GM23338 (cell line): ENCODE measurements at regions not wholly inside any gene's neighbourhood (a gene's known extent, or its start where the extent isn't known, plus 50 kb on each side); places are given as distances from the start of the nearest gene placed in this dataset.

ENCODE experiments used
- ATAC-seq: fragments of 200-7000 bp; cut with Tn5 transposase; 3 replicates; pipeline ENCODE4 v1.9.1; 2020
- DNase-seq: peaks from one replicate; pipeline ENCODE4 v3.0.0-alpha.2; 2015; ENCODE audit warnings: low spot score
- H2AFZ ChIP-seq: fragments of 200-600 bp; sonication (generic); 2 replicates; pipeline ENCODE4 v1.8.0; 2016; ENCODE audit warnings: antibody characterized with exemption, mild to moderate bottlenecking, moderate library complexity
- H3F3A ChIP-seq: fragments of 200-600 bp; sonication (generic); replicated peaks from 2 replicates; pipeline ENCODE4 v1.8.0; 2017; ENCODE audit warnings: antibody characterized with exemption, mixed run types, low read depth
- H3K27ac ChIP-seq: fragments of 200-600 bp; sonication (generic); 2 replicates; pipeline ENCODE4 v1.6.1; 2016; ENCODE audit warnings: low read depth
- H3K27me3 ChIP-seq: fragments of 200-600 bp; sonication (generic); 2 replicates; pipeline ENCODE4 v1.8.0; 2016; ENCODE audit warnings: mild to moderate bottlenecking, mixed run types, moderate library complexity; ENCODE audit not compliant: insufficient read depth
- H3K36me3 ChIP-seq: fragments of 200-600 bp; sonication (generic); 2 replicates; pipeline ENCODE4 v1.8.0; 2016; ENCODE audit warnings: mild to moderate bottlenecking; ENCODE audit not compliant: insufficient read depth
- H3K4me1 ChIP-seq: fragments of 200-600 bp; sonication (generic); 2 replicates; pipeline ENCODE4 v1.8.0; 2016; ENCODE audit warnings: mild to moderate bottlenecking, moderate library complexity; ENCODE audit not compliant: insufficient read depth
- H3K4me2 ChIP-seq: fragments of 200-600 bp; sonication (generic); 2 replicates; pipeline ENCODE4 v1.7.1; 2017; ENCODE audit warnings: mixed run types
- H3K4me3 ChIP-seq: fragments of 200-600 bp; sonication (generic); 2 replicates; pipeline ENCODE4 v1.6.1; 2016; ENCODE audit warnings: mixed run types
- H3K79me2 ChIP-seq: fragments of 200-600 bp; sonication (generic); replicated peaks from 2 replicates; pipeline ENCODE4 v1.8.0; 2017; ENCODE audit warnings: mild to moderate bottlenecking; ENCODE audit not compliant: insufficient read depth
- H3K9me2 ChIP-seq: fragments of 200-600 bp; sonication (generic); 2 replicates; pipeline ENCODE4 v1.8.0; 2017; ENCODE audit not compliant: insufficient read depth
- H4K20me1 ChIP-seq: fragments of 200-600 bp; sonication (generic); replicated peaks from 2 replicates; pipeline ENCODE4 v1.8.0; 2017; ENCODE audit warnings: mild to moderate bottlenecking; ENCODE audit not compliant: insufficient read depth
- H3K27ac Mint-ChIP-seq: 2 replicates; pipeline ENCODE4 v1.8.0; 2020; ENCODE audit warnings: inconsistent platforms, mild to moderate bottlenecking, moderate library complexity, mixed read lengths
- H3K27me3 Mint-ChIP-seq: 3 replicates; pipeline ENCODE4 v1.8.0; 2022; ENCODE audit warnings: low read depth, mild to moderate bottlenecking, moderate library complexity, mixed read lengths, inconsistent platforms; ENCODE audit not compliant: insufficient read depth, poor library complexity
- H3K36me3 Mint-ChIP-seq: 3 replicates; pipeline ENCODE4 v1.8.0; 2021; ENCODE audit warnings: low read depth, mild to moderate bottlenecking, inconsistent platforms, moderate library complexity, mixed read lengths
- H3K4me1 Mint-ChIP-seq: 3 replicates; pipeline ENCODE4 v1.8.0; 2020; ENCODE audit warnings: mild to moderate bottlenecking, inconsistent platforms, mixed read lengths
- H3K4me3 Mint-ChIP-seq: 3 replicates; pipeline ENCODE4 v1.8.0; 2021; ENCODE audit warnings: moderate library complexity, mild to moderate bottlenecking, inconsistent platforms, mixed read lengths
- H3K9me3 Mint-ChIP-seq: 3 replicates; pipeline ENCODE4 v1.8.0; 2020; ENCODE audit warnings: moderate library complexity, mild to moderate bottlenecking, inconsistent platforms, mixed read lengths
- EZH2phosphoT487 ChIP-seq: fragments of 200-600 bp; sonication (generic); IDR thresholded peaks from one replicate; pipeline ENCODE4 v1.8.1; 2018; ENCODE audit warnings: antibody characterized with exemption; ENCODE audit not compliant: unreplicated experiment
- NANOG ChIP-seq: IDR thresholded peaks from 2 replicates; pipeline ENCODE4 v1.6.1; 2016; ENCODE audit warnings: antibody characterized with exemption, borderline replicate concordance
- POLR2AphosphoS5 ChIP-seq: IDR thresholded peaks from 2 replicates; pipeline ENCODE4 v1.6.1; 2016; ENCODE audit warnings: antibody characterized with exemption, low read depth
- STAT1 ChIP-seq: IDR thresholded peaks from one replicate; pipeline ENCODE4 v1.6.1; 2016; ENCODE audit warnings: antibody characterized with exemption; ENCODE audit not compliant: unreplicated experiment
- TF ChIP-seq, protein P1 (sequence below): fragments of 250-450 bp; sonication (Bioruptor Pico); IDR thresholded peaks from 2 replicates; pipeline ENCODE4 v1.5.0; 2020; ENCODE audit warnings: mild to moderate bottlenecking, moderate library complexity

DNA sequence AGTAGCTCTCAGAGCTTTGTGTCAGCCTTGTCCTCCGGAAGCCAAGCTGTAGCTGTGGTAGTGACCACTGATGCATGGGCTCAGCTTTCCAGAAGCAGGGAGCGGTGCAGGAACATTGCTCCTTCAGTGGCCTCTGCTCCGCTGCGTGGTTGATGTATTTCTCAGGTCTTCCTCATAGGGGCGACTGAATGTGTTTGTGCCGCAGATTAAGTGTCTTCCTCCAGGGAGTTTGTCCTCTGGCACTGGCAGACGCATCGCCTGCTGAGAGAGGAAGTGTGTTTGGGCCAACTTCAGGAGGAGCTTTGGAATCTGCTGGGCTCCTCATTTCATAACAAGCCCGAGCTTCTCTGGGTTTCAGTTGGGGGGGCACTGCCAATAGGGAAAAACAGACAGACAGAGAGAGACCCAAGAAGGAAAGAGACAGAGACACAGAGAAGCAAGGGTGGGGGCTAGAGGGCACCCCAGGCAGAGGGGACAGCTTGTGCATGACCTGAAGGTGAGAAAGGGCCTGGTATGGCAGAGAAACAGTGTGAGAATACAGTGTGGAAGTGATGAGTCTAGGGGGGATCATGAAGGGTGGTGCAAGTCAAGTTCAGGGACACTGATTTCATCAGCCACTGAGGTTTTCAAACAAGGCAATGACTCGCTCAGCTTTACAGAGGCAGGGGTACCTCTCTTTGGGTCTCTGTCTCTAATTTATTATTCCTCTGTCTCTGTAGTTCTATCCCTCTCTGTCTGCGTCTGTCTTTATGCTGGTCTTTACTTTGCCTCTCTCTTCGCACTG lies 69.4 kb upstream of the PRIMA1 start (continued):
- TF ChIP-seq, protein P1, sequence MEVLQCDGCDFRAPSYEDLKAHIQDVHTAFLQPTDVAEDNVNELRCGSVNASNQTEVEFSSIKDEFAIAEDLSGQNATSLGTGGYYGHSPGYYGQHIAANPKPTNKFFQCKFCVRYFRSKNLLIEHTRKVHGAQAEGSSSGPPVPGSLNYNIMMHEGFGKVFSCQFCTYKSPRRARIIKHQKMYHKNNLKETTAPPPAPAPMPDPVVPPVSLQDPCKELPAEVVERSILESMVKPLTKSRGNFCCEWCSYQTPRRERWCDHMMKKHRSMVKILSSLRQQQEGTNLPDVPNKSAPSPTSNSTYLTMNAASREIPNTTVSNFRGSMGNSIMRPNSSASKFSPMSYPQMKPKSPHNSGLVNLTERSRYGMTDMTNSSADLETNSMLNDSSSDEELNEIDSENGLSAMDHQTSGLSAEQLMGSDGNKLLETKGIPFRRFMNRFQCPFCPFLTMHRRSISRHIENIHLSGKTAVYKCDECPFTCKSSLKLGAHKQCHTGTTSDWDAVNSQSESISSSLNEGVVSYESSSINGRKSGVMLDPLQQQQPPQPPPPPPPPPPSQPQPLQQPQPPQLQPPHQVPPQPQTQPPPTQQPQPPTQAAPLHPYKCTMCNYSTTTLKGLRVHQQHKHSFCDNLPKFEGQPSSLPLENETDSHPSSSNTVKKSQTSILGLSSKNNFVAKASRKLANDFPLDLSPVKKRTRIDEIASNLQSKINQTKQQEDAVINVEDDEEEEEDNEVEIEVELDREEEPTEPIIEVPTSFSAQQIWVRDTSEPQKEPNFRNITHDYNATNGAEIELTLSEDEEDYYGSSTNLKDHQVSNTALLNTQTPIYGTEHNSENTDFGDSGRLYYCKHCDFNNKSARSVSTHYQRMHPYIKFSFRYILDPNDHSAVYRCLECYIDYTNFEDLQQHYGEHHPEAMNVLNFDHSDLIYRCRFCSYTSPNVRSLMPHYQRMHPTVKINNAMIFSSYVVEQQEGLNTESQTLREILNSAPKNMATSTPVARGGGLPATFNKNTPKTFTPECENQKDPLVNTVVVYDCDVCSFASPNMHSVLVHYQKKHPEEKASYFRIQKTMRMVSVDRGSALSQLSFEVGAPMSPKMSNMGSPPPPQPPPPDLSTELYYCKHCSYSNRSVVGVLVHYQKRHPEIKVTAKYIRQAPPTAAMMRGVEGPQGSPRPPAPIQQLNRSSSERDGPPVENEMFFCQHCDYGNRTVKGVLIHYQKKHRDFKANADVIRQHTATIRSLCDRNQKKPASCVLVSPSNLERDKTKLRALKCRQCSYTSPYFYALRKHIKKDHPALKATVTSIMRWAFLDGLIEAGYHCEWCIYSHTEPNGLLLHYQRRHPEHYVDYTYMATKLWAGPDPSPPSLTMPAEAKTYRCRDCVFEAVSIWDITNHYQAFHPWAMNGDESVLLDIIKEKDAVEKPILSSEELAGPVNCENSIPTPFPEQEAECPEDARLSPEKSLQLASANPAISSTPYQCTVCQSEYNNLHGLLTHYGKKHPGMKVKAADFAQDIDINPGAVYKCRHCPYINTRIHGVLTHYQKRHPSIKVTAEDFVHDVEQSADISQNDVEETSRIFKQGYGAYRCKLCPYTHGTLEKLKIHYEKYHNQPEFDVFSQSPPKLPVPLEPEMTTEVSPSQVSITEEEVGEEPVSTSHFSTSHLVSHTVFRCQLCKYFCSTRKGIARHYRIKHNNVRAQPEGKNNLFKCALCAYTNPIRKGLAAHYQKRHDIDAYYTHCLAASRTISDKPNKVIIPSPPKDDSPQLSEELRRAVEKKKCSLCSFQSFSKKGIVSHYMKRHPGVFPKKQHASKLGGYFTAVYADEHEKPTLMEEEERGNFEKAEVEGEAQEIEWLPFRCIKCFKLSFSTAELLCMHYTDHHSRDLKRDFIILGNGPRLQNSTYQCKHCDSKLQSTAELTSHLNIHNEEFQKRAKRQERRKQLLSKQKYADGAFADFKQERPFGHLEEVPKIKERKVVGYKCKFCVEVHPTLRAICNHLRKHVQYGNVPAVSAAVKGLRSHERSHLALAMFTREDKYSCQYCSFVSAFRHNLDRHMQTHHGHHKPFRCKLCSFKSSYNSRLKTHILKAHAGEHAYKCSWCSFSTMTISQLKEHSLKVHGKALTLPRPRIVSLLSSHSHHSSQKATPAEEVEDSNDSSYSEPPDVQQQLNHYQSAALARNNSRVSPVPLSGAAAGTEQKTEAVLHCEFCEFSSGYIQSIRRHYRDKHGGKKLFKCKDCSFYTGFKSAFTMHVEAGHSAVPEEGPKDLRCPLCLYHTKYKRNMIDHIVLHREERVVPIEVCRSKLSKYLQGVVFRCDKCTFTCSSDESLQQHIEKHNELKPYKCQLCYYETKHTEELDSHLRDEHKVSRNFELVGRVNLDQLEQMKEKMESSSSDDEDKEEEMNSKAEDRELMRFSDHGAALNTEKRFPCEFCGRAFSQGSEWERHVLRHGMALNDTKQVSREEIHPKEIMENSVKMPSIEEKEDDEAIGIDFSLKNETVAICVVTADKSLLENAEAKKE = no peak
- no peak for TF ChIP-seq POLR2AphosphoS5

DNA sequence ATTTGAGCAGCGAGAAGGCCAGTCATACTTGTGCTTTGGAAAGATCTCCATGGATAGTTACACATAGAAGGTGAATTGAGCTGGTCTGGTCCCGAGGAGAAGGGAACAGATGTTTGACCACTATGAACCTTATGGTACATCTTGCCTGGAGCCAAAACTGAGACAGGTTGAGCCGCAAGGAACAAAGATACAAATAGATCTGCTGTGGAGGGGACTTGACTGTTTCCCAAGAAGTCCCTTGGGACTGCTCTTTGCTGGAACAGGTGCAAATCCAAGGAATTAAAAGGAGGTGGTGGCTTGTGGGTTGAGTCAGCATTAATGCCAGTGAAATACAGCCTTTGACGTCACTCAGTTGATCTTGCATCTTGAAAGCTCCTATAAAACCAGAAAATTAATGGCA lies 68.8 kb upstream of the PRIMA1 start:
- Mint-ChIP-seq H3K27me3 (peaks cover 3% of the 10 kb centered on the region), H3K9me3 (no peaks in the 10 kb centered on the region; the same call in 2 of the 3 replicates), H3K36me3 (no peaks in the 10 kb centered on the region), H3K4me1 (peaks cover 8% of the 10 kb centered on the region), H3K4me3 (no peak overlapping the region), H3K27ac (no peak overlapping the region)
- Histone ChIP-seq H3K9me2 (no peaks in the 10 kb centered on the region), H3K36me3 (no peaks in the 10 kb centered on the region), H3K4me2 (no peak overlapping the region), H3K4me1 (no peaks in the 10 kb centered on the region), H3K27me3 (no peaks in the 10 kb centered on the region), H3K27ac (no peak overlapping the region), H3K79me2 (no peaks in the 10 kb centered on the region), H3F3A (no peaks in the 10 kb centered on the region), H2AFZ (no peak overlapping the region), H4K20me1 (no peaks in the 10 kb centered on the region), H3K4me3 (no peak overlapping the region)
- DNase-seq (no peak), ATAC-seq (no peak)
- no peak for TF ChIP-seq STAT1
- TF ChIP-seq NANOG = no peak
- no peak for TF ChIP-seq EZH2phosphoT487
